ENCODE measurements at regions not wholly inside any gene's neighbourhood (a gene's known extent, or its start where the extent isn't known, plus 50 kb on each side); places are given as distances from the start of the nearest gene placed in this dataset.

DNA sequence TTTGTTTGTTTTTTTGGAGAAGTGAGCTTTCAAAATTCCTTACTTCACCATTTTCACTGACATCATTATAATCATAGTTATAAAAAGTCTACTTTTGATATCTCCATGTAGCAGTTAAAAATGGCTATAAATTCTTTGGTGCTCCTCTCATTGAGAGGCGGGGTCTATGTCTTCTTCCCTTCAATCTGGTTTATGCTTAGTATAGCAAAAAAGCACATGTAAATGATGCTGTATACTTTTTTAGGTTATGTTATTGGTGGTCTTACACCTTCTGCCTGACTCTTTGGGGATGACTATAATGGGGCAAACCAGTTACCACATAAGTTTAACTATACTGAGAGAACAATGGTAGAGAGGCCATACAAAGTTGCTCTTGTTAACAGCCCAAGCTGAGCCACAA, 289.6 kb downstream of the EPM2A start:
- no peak overlapping the region for H3K18ac ChIP-seq (ENCODE audit: low read length)
- no peaks in the 10 kb centered on the region for H3K27me3 ChIP-seq (ENCODE audit: insufficient read depth, low read length, poor library complexity)
- no peaks in the 10 kb centered on the region for H3K36me3 ChIP-seq (ENCODE audit: control insufficient read depth, insufficient read depth, low read length)
- H4K5ac ChIP-seq (ENCODE audit: low read length): no peak overlapping the region
- no peak overlapping the region for H3K27ac ChIP-seq (ENCODE audit: low read depth, low read length)
- H3K4me1 ChIP-seq (ENCODE audit: control insufficient read depth, low read depth, low read length): no peaks in the 10 kb centered on the region
- no peak overlapping the region for H4K8ac ChIP-seq (ENCODE audit: low read depth, low read length)
- DNase-seq: no peak
- no peak overlapping the region for H3K4me3 ChIP-seq (ENCODE audit: low read length)
- H2BK5ac ChIP-seq (ENCODE audit: low read length): no peak overlapping the region
- H3K4ac ChIP-seq (ENCODE audit: low read depth, low read length): no peak overlapping the region
- H3K9ac ChIP-seq (ENCODE audit: low read length): no peak overlapping the region
- no peak overlapping the region for H2BK120ac ChIP-seq (ENCODE audit: low read depth, low read length)
- H3K4me2 ChIP-seq (ENCODE audit: low read length): no peak overlapping the region
- no peaks in the 10 kb centered on the region for H3K79me1 ChIP-seq (ENCODE audit: low read length)
- no CpG with 5 or more reads among the region's 1 CpG for WGBS (ENCODE audit: extremely low coverage, insufficient coverage, low lambda C conversion rate)
- H3K79me2 ChIP-seq (ENCODE audit: control insufficient read depth, insufficient read depth, low read length): no peaks in the 10 kb centered on the region
- no peak overlapping the region for H2BK15ac ChIP-seq (replicated peaks; ENCODE audit: low read depth)
- no peak overlapping the region for H3K23ac ChIP-seq (ENCODE audit: low read length)
- no peak overlapping the region for H2AK5ac ChIP-seq (ENCODE audit: low read length)
- no peak overlapping the region for H3K56ac ChIP-seq (ENCODE audit: low read length)

DNA sequence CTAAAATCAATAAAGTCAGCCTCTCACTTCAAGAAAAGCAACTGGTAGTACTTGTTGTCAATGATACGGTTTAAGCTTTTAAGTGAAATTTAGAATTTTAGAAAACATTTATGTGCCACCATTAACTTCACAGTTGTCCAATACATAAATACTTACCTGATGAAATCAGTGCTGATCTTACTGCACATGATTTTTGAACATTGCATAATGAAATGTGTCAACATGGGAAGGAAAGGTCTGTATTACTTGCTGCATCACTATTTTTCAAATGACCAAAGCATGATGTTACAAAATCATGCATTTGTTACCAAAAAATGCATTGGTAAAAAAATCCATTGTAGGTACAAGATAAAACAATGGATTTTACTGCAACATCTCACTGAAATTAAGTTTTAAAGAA, 284.3 kb downstream of the EPM2A start:
- Histone ChIP-seq H3K4me1 (ENCODE audit: control insufficient read depth, low read depth, low read length) (no peaks in the 10 kb centered on the region), H3K4ac (ENCODE audit: low read depth, low read length) (no peak overlapping the region), H3K27ac (ENCODE audit: low read depth, low read length) (no peak overlapping the region), H2BK15ac (replicated peaks; ENCODE audit: low read depth) (no peak overlapping the region), H3K4me2 (ENCODE audit: low read length) (no peak overlapping the region), H2AK5ac (ENCODE audit: low read length) (no peak overlapping the region), H2BK120ac (ENCODE audit: low read depth, low read length) (no peak overlapping the region), H3K9ac (ENCODE audit: low read length) (no peak overlapping the region), H3K79me2 (ENCODE audit: control insufficient read depth, insufficient read depth, low read length) (no peaks in the 10 kb centered on the region), H4K8ac (ENCODE audit: low read depth, low read length) (no peak overlapping the region), H4K5ac (ENCODE audit: low read length) (no peak overlapping the region), H3K36me3 (ENCODE audit: control insufficient read depth, insufficient read depth, low read length) (no peaks in the 10 kb centered on the region), H3K79me1 (ENCODE audit: low read length) (no peaks in the 10 kb centered on the region), H3K56ac (ENCODE audit: low read length) (no peak overlapping the region), H3K27me3 (ENCODE audit: insufficient read depth, low read length, poor library complexity) (no peaks in the 10 kb centered on the region), H3K4me3 (ENCODE audit: low read length) (no peak overlapping the region), H2BK5ac (ENCODE audit: low read length) (no peak overlapping the region), H3K18ac (ENCODE audit: low read length) (no peak overlapping the region), H3K23ac (ENCODE audit: low read length) (no peak overlapping the region)
- DNase-seq: no peak
- no CpG with 5 or more reads among the region's 1 CpG for WGBS (ENCODE audit: extremely low coverage, insufficient coverage, low lambda C conversion rate)

DNA sequence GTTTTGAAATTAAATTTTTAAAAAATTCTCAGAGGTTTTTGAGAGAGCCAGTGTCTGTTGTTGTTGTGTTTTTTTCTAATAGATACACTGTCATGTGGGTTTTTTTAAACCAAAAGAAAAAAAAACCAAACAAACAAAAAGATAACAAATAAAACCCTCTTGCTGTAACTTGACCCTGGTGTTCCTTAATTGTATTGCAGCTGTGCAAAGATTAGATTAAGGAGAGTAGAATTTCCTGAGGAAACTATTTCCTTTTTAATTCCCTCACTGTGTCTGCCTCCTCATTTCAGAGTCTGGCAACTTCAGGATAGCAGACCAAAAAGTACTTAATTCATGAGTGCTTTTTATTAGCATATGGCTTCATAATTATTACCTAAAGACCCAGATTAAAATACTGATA, 281.9 kb downstream of the EPM2A start:
- Histone ChIP-seq H3K18ac (ENCODE audit: low read length) (no peak overlapping the region), H3K27me3 (ENCODE audit: insufficient read depth, low read length, poor library complexity) (no peaks in the 10 kb centered on the region)

DNA sequence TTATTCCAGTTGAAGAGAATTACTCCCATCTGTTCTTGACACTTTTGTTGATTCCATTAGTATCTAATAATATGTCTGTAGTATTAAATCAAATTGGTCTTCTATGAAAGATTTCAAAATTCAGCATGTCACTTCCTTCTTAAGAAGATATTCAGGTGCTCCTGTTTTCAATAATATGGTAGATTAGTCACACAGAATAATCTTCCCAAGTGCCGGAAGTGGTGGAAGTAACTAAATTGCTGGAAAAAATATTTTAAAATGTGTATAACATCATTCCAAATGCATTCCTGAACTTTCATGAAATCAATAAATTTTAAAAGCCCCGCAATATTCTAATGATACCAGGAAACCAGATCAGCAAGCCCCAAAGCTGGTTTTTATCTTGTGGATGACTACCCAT, 281.3 kb downstream of the EPM2A start:
- Histone ChIP-seq H3K18ac (ENCODE audit: low read length) (no peak overlapping the region), H3K79me2 (ENCODE audit: control insufficient read depth, insufficient read depth, low read length) (no peaks in the 10 kb centered on the region), H3K4me2 (ENCODE audit: low read length) (no peak overlapping the region), H3K56ac (ENCODE audit: low read length) (no peak overlapping the region), H3K79me1 (ENCODE audit: low read length) (no peaks in the 10 kb centered on the region), H3K4ac (ENCODE audit: low read depth, low read length) (no peak overlapping the region), H4K8ac (ENCODE audit: low read depth, low read length) (no peak overlapping the region), H3K27me3 (ENCODE audit: insufficient read depth, low read length, poor library complexity) (no peaks in the 10 kb centered on the region), H4K5ac (ENCODE audit: low read length) (no peak overlapping the region), H2AK5ac (ENCODE audit: low read length) (no peak overlapping the region), H2BK120ac (ENCODE audit: low read depth, low read length) (no peak overlapping the region), H3K4me1 (ENCODE audit: control insufficient read depth, low read depth, low read length) (no peaks in the 10 kb centered on the region), H3K9ac (ENCODE audit: low read length) (no peak overlapping the region), H3K23ac (ENCODE audit: low read length) (no peak overlapping the region), H2BK5ac (ENCODE audit: low read length) (no peak overlapping the region), H3K36me3 (ENCODE audit: control insufficient read depth, insufficient read depth, low read length) (no peaks in the 10 kb centered on the region), H2BK15ac (replicated peaks; ENCODE audit: low read depth) (no peak overlapping the region), H3K27ac (ENCODE audit: low read depth, low read length) (no peak overlapping the region), H3K4me3 (ENCODE audit: low read length) (no peak overlapping the region)
- no CpG with 5 or more reads among the region's 2 CpGs for WGBS (ENCODE audit: extremely low coverage, insufficient coverage, low lambda C conversion rate)
- no peak for DNase-seq

More for the DNA sequence above, 281.9 kb downstream of the EPM2A start:
- H4K8ac ChIP-seq (ENCODE audit: low read depth, low read length): no peak overlapping the region
- no peak overlapping the region for H3K23ac ChIP-seq (ENCODE audit: low read length)
- no peak overlapping the region for H2BK120ac ChIP-seq (ENCODE audit: low read depth, low read length)
- H2BK5ac ChIP-seq (ENCODE audit: low read length): no peak overlapping the region
- peak; percentile 79 for DNase-seq
- H2AK5ac ChIP-seq (ENCODE audit: low read length): no peak overlapping the region
- no peaks in the 10 kb centered on the region for H3K4me1 ChIP-seq (ENCODE audit: control insufficient read depth, low read depth, low read length)
- no peak overlapping the region for H3K56ac ChIP-seq (ENCODE audit: low read length)
- no peak overlapping the region for H3K4ac ChIP-seq (ENCODE audit: low read depth, low read length)
- no peak overlapping the region for H4K5ac ChIP-seq (ENCODE audit: low read length)
- no peaks in the 10 kb centered on the region for H3K79me1 ChIP-seq (ENCODE audit: low read length)
- no peak overlapping the region for H3K9ac ChIP-seq (ENCODE audit: low read length)
- H3K36me3 ChIP-seq (ENCODE audit: control insufficient read depth, insufficient read depth, low read length): no peaks in the 10 kb centered on the region
- H2BK15ac ChIP-seq (replicated peaks; ENCODE audit: low read depth): no peak overlapping the region
- H3K79me2 ChIP-seq (ENCODE audit: control insufficient read depth, insufficient read depth, low read length): no peaks in the 10 kb centered on the region
- H3K4me3 ChIP-seq (ENCODE audit: low read length): no peak overlapping the region
- H3K27ac ChIP-seq (ENCODE audit: low read depth, low read length): no peak overlapping the region
- no peak overlapping the region for H3K4me2 ChIP-seq (ENCODE audit: low read length)

DNA sequence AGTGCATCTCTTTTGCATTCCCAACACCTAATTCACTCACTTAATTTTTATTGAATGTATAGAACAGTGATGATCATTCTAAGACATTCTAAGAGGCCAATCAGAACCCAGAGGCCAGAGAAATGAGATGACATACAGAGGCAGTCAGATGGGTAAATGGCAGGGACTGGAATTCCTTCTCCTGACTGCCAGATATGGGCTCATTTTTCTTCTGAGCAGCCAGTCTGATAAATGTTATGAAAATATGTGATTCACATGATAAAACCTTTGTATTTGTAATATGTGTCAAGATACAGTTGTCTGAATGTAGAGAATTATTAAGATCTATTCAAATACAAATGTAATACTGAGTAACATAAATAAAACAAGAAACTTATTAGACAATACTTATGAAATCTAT, 277.8 kb downstream of the EPM2A start:
- Histone ChIP-seq H4K8ac (ENCODE audit: low read depth, low read length) (no peak overlapping the region), H3K36me3 (ENCODE audit: control insufficient read depth, insufficient read depth, low read length) (no peaks in the 10 kb centered on the region), H3K4me1 (ENCODE audit: control insufficient read depth, low read depth, low read length) (no peaks in the 10 kb centered on the region), H3K4me3 (ENCODE audit: low read length) (no peak overlapping the region), H3K9ac (ENCODE audit: low read length) (no peak overlapping the region), H3K4ac (ENCODE audit: low read depth, low read length) (no peak overlapping the region), H3K27ac (ENCODE audit: low read depth, low read length) (no peak overlapping the region), H3K23ac (ENCODE audit: low read length) (no peak overlapping the region), H3K18ac (ENCODE audit: low read length) (no peak overlapping the region), H3K27me3 (ENCODE audit: insufficient read depth, low read length, poor library complexity) (no peaks in the 10 kb centered on the region), H4K5ac (ENCODE audit: low read length) (no peak overlapping the region), H2BK120ac (ENCODE audit: low read depth, low read length) (no peak overlapping the region), H3K4me2 (ENCODE audit: low read length) (no peak overlapping the region), H2AK5ac (ENCODE audit: low read length) (no peak overlapping the region), H2BK15ac (replicated peaks; ENCODE audit: low read depth) (no peak overlapping the region), H3K79me2 (ENCODE audit: control insufficient read depth, insufficient read depth, low read length) (no peaks in the 10 kb centered on the region), H3K79me1 (ENCODE audit: low read length) (no peaks in the 10 kb centered on the region), H2BK5ac (ENCODE audit: low read length) (no peak overlapping the region), H3K56ac (ENCODE audit: low read length) (no peak overlapping the region)
- DNase-seq: no peak

DNA sequence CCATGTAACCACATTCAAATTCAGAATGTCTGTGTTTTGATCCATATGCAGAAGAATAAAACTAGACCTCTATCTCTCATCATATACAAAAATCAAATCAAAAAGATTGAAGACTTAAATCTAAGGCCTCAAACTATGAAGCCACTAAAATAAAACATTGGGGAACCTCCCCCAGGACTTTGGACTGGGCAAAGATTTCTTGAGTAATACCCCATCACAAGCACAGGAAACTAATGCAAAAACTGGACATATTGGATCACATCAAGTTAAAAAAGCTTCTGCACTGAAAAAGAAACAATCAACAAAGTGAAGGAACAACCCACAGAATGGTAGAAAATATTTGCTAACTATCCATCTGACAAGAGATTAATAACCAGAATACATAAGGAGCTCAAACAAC, 266.8 kb downstream of the EPM2A start:
- Histone ChIP-seq H4K5ac (ENCODE audit: low read length) (no peak overlapping the region), H3K18ac (ENCODE audit: low read length) (no peak overlapping the region), H3K4me2 (ENCODE audit: low read length) (no peak overlapping the region), H3K27me3 (ENCODE audit: insufficient read depth, low read length, poor library complexity) (no peaks in the 10 kb centered on the region), H3K23ac (ENCODE audit: low read length) (no peak overlapping the region), H3K36me3 (ENCODE audit: control insufficient read depth, insufficient read depth, low read length) (no peaks in the 10 kb centered on the region), H3K4me1 (ENCODE audit: control insufficient read depth, low read depth, low read length) (no peaks in the 10 kb centered on the region), H2BK15ac (replicated peaks; ENCODE audit: low read depth) (no peak overlapping the region), H3K79me1 (ENCODE audit: low read length) (no peaks in the 10 kb centered on the region), H3K56ac (ENCODE audit: low read length) (no peak overlapping the region), H2AK5ac (ENCODE audit: low read length) (no peak overlapping the region), H3K27ac (ENCODE audit: low read depth, low read length) (no peak overlapping the region), H3K79me2 (ENCODE audit: control insufficient read depth, insufficient read depth, low read length) (no peaks in the 10 kb centered on the region), H2BK5ac (ENCODE audit: low read length) (no peak overlapping the region), H4K8ac (ENCODE audit: low read depth, low read length) (no peak overlapping the region), H3K9ac (ENCODE audit: low read length) (no peak overlapping the region), H2BK120ac (ENCODE audit: low read depth, low read length) (no peak overlapping the region), H3K4ac (ENCODE audit: low read depth, low read length) (no peak overlapping the region), H3K4me3 (ENCODE audit: low read length) (no peak overlapping the region)
- DNase-seq: no peak
